GM19023 (cell line): ENCODE measurements at regions not wholly inside any gene's neighbourhood (a gene's known extent, or its start where the extent isn't known, plus 50 kb on each side); places are given as distances from the start of the nearest gene placed in this dataset.
"Not testable (repeated sequence)": the region's sequence is repeated elsewhere in the genome, so short reads cannot be mapped to it uniquely, and the experiment has no call there.

Source experiments
- ATAC-seq: cut with Tn5 transposase; IDR thresholded peaks from one replicate; pipeline ENCODE4 v1.9.1; 2021; ENCODE audit warnings: mild to moderate bottlenecking, moderate library complexity; ENCODE audit not compliant: unreplicated experiment

DNA sequence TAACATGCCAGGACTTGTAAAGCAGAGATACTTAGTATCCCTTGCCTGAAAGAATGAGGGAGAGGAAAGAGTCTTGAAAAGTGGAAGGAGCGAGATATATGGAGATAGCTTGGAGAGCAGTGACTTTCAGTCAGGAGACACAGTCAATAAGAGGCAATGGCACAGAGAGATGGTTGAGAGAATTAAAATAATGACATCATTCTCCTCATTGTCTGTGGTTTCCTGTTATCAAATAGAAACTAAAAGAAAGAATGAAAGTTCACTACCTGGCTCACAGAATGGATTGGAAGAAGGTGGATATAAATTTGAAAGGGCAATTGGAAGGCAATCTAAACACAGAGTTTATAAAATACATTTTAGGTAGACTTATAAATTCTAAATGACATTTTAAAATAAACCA, 760.2 kb upstream of the AADAT start:
- no peak for ATAC-seq

- ATAC-seq = no peak
These were observed 738.0 kb upstream of the AADAT start for GRCh38 chr4:170827562-170828274.

- no peak for ATAC-seq
These were observed 729.0 kb upstream of the AADAT start for GRCh38 chr4:170818786-170819185.

DNA sequence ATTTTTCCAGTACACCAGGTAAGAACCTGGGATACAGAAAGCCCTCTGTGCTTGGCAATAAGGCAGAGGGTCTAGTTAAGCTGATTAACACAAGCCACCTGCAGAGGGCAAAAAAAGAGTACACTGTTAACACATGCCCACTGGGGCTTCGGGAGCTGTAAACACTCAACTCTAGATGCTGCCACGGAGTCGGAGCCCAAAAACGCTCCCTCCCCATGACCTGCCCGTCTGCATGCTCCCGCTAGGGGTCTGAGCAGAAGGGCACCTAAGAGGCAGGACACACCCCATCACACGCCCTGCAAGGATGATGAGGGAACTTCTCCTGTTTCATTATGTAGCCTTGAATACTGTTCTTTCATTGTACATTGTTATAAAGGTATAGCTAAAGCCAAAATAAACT, 715.6 kb upstream of the AADAT start:
- no peak for ATAC-seq

- ATAC-seq = no peak
These were observed 715.2 kb upstream of the AADAT start for GRCh38 chr4:170804930-170805329.

- no peak for ATAC-seq
These were observed 713.7 kb upstream of the AADAT start for GRCh38 chr4:170803492-170803891.

DNA sequence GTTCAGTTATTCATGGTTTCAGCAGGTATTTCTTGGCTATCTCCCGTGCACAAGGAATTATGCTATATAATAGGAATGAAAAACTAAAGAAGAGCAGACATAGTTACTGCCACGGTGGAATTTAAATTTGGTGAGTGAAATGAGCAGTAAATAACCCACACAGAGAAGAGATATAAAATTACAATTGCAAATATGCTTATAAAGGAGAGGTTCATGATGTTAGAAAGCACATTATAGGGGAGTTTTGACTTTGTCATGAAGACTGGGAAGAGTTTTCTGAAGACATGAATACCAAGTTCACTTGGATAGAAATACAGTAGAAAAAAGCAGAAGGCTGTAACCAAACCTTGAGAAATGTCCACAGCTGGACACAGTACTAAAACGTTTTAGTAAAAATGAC, 712.0 kb upstream of the AADAT start:
- no peak for ATAC-seq

GRCh38 chr4:170794525-170794924, 704.8 kb upstream of the AADAT start:
- no peak for ATAC-seq

GRCh38 chr4:170788540-170789051, 698.8 kb upstream of the AADAT start:
- ATAC-seq = not testable (repeated sequence)

- ATAC-seq = no peak
These were observed 687.9 kb upstream of the AADAT start for GRCh38 chr4:170777663-170778062.

DNA sequence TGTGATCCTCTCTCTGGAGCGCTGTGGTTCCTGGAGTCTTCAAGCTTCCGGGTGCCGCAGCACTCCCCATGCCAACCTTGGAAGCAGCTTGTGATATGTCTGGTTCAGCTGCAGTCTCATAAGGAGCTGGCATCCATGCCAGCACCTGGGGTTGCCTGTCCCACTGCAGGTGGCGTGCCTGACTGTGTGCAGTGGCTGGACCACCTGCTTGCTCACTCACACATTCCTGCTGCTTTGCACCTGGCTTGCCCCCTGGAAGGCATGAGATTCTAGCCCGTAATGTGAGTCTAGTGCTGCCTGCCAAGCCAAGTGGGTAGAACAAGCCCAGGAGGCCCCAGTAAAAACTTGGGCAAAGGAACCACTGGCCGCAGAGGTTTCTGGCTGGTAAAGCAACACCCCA, 687.2 kb upstream of the AADAT start:
- no peak for ATAC-seq

- ATAC-seq = no peak
These were observed 686.1 kb upstream of the AADAT start for GRCh38 chr4:170775851-170776250.

GRCh38 chr4:170773709-170774273, 684.0 kb upstream of the AADAT start:
- ATAC-seq = no peak

GRCh38 chr4:170772429-170772828, 682.7 kb upstream of the AADAT start:
- ATAC-seq = no peak

DNA sequence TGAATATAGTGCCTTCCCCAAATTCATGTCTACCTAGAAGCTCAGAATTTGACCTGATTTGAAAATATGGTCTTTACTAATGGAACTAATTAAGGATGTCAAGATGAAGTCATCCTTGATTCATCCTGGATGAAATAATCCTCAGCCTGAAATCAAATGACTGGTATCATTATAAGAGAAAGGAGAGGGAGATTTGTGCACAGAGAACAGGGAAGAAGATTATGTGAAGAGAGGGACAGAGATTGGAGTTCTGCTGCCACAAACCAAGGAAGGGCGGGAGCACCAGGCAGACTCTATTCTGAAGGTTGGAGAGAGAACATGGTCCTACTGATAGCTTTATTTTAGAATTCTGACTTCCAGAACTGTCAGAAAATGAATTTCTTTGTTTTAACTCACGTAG, 680.9 kb upstream of the AADAT start:
- ATAC-seq = no peak

DNA sequence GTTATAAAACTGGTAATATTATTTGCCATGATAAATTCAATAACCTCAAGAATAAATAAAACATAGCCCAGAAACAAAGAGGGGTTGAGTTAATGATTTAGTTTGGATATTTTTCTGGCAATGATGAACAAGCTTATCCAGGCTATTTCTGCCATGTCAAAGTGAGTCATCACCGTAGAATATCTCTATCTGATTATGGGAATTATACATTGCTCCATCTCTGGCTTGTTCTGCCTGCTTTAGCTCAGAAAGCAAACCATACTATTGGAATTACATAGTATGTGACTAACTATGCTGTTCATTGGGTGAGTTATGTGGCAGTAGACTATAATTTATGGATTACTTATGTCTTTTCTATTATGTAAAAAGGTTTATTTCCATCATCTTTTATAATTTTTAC, 680.1 kb upstream of the AADAT start:
- no peak for ATAC-seq

- ATAC-seq = no peak
These were observed 669.2 kb upstream of the AADAT start for GRCh38 chr4:170758988-170759387.

DNA sequence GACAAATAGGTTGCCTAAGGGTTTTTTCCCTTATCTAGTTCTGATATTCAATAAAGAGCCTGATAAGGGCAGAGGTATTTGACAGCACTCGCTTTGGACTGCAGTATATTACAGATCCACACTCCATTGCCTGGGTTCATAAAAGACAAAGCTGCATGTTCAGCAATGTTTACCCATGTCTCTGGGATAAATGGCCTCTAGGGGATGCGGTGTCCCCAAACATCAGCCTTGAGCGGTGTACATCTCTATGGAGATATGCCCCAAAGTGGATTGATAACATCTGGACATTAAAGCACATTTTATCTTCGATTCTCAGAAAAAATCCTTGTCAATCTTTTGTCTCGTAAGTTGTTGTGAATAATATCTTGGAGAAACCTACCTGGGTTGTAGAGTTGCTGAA, 660.8 kb upstream of the AADAT start:
- ATAC-seq = no peak

DNA sequence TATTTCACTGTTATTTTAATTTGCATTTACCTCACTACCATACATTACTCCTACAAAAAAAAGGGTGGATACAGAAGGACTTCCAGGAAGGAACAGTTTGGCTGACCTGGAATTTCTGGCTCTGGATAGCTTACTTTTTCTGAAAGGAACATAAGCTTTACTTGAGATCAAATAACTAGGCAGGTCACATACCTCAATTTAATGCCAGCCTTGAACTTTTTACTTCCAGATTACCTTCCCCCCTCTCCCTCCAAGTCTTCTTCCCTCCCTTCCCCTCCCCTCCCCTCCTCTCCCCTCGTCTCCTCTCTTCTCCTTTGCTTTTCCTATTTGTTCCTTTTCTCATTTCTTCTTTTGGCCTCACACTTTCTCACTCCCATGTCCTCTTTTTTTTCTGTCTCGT, 659.2 kb upstream of the AADAT start:
- ATAC-seq = no peak

- ATAC-seq = no peak
These were observed 653.9 kb upstream of the AADAT start for GRCh38 chr4:170743633-170744032.

- ATAC-seq = no peak
These were observed 652.1 kb upstream of the AADAT start for GRCh38 chr4:170741856-170742255.

GRCh38 chr4:170736710-170737109, 647.0 kb upstream of the AADAT start:
- ATAC-seq = no peak

DNA sequence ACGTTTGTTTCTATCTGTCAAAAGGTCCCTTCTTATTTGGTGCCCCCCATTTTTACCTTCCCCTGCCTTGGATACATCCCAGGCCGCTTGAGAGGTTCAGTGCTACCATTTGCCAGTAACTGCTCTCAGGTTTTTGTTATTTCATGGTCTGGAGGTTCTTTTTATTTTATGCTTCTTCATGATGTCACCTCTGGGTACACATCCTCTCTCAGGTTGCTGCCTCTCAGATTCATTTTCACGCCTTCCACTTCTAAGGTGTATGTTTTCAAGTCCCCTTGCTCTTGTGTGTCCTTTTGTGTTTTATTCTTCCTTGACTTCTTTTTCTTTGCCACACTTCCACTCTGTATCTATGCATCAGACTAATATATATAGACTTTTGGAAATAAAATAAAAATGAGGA, 640.1 kb upstream of the AADAT start:
- ATAC-seq = no peak
